ENCODE measurements at regions not wholly inside any gene's neighbourhood (a gene's known extent, or its start where the extent isn't known, plus 50 kb on each side); places are given as distances from the start of the nearest gene placed in this dataset.

DNA sequence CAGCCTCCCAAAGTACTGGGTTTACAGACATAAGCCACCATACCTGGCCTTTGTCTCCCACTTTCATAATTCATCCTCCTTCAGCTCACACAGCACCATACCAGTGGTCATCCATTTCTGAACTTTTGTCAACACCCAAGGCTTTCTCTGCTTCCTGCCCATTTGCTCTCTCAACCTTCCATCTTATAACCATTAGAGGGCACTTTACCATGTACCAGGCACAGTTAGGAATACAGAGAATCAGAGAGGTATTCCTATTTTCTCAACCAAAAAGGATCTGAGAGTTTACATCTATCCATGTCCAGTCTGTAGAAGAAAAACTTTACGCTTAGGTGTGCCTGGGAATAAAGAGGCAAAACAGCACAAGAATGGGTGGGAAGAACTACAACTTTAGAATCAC, 397.6 kb downstream of the BUD13 start:
- Histone ChIP-seq H3K27ac (ENCODE audit: insufficient read depth, low read length) (no peak overlapping the region), H3K4me3 (replicated peaks in 1 of 4; ENCODE audit: control extremely low read depth in 1 of 4, insufficient read depth in 1 of 4, low read depth in 3 of 4, low read length in 4 of 4) (no peak overlapping the region), H2AFZ (ENCODE audit: low read length) (no peak overlapping the region), H3K79me2 (ENCODE audit: control insufficient read depth, insufficient read depth, low read length) (no peaks in the 10 kb centered on the region), H3K9me3 (ENCODE audit: control insufficient read depth, insufficient read depth, low read depth, low read length) (no peaks in the 10 kb centered on the region), H3K36me3 (ENCODE audit: control insufficient read depth, insufficient read depth, low read length) (no peaks in the 10 kb centered on the region), H3K4me2 (ENCODE audit: extremely low read depth, insufficient read depth, low read length) (no peak overlapping the region), H3K4me1 (ENCODE audit: control insufficient read depth, extremely low read depth, insufficient read depth, low read length) (no peaks in the 10 kb centered on the region), H3K27me3 (ENCODE audit: control insufficient read depth, insufficient read depth, low read length) (no peaks in the 10 kb centered on the region), H3K9ac (ENCODE audit: insufficient read depth, low read length) (no peak overlapping the region), H4K20me1 (ENCODE audit: control insufficient read depth, extremely low read depth, insufficient read depth, low read length) (no peaks in the 10 kb centered on the region)
- TF ChIP-seq EZH2 (IDR thresholded peaks at IDR 0.05; ENCODE audit: low read length, missing control alignments): no peak
- TF ChIP-seq, protein P1, sequence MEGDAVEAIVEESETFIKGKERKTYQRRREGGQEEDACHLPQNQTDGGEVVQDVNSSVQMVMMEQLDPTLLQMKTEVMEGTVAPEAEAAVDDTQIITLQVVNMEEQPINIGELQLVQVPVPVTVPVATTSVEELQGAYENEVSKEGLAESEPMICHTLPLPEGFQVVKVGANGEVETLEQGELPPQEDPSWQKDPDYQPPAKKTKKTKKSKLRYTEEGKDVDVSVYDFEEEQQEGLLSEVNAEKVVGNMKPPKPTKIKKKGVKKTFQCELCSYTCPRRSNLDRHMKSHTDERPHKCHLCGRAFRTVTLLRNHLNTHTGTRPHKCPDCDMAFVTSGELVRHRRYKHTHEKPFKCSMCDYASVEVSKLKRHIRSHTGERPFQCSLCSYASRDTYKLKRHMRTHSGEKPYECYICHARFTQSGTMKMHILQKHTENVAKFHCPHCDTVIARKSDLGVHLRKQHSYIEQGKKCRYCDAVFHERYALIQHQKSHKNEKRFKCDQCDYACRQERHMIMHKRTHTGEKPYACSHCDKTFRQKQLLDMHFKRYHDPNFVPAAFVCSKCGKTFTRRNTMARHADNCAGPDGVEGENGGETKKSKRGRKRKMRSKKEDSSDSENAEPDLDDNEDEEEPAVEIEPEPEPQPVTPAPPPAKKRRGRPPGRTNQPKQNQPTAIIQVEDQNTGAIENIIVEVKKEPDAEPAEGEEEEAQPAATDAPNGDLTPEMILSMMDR (conservative IDR thresholded peaks at IDR 0.05 in 1 of 2, IDR thresholded peaks at IDR 0.05 in 1 of 2; ENCODE audit: low read depth in 1 of 2, low read length in 2 of 2): no peak
- DNase-seq (ENCODE audit: low read depth in 2 of 2): no peak

DNA sequence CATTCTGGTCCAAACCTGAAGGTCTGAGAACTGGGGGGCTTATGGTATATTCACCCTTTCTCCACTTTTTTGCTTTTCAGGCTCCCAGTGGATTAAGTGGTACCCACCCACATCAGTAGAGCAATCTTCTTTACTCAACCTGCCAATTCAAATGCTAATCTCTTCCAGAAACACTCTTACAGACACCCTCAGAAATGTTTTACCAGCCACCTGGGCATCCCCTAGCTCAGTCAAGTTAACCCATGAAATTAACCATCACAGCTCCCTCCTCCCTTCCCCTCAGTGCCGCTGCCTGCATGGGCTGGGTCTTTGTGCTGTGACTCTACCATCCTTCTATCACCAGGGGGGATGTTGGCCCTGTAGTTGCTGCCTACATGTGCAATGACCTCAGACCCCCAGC, 398.7 kb downstream of the BUD13 start:
- Histone ChIP-seq H3K4me2 (ENCODE audit: extremely low read depth, insufficient read depth, low read length) (no peak overlapping the region), H3K36me3 (ENCODE audit: control insufficient read depth, insufficient read depth, low read length) (no peaks in the 10 kb centered on the region), H3K4me3 (replicated peaks in 1 of 4; ENCODE audit: control extremely low read depth in 1 of 4, insufficient read depth in 1 of 4, low read depth in 3 of 4, low read length in 4 of 4) (no peak overlapping the region), H3K79me2 (ENCODE audit: control insufficient read depth, insufficient read depth, low read length) (no peaks in the 10 kb centered on the region), H3K4me1 (ENCODE audit: control insufficient read depth, extremely low read depth, insufficient read depth, low read length) (no peaks in the 10 kb centered on the region), H3K27me3 (ENCODE audit: control insufficient read depth, insufficient read depth, low read length) (no peaks in the 10 kb centered on the region), H3K9me3 (ENCODE audit: control insufficient read depth, insufficient read depth, low read depth, low read length) (no peaks in the 10 kb centered on the region), H3K9ac (ENCODE audit: insufficient read depth, low read length) (no peak overlapping the region), H4K20me1 (ENCODE audit: control insufficient read depth, extremely low read depth, insufficient read depth, low read length) (no peaks in the 10 kb centered on the region), H3K27ac (ENCODE audit: insufficient read depth, low read length) (no peak overlapping the region), H2AFZ (ENCODE audit: low read length) (no peak overlapping the region)
- TF ChIP-seq EZH2 (IDR thresholded peaks at IDR 0.05; ENCODE audit: low read length, missing control alignments): no peak
- TF ChIP-seq, protein P1 (conservative IDR thresholded peaks at IDR 0.05 in 1 of 2, IDR thresholded peaks at IDR 0.05 in 1 of 2; ENCODE audit: low read depth in 1 of 2, low read length in 2 of 2): no peak
- no peak for DNase-seq (ENCODE audit: low read depth in 2 of 2)

DNA sequence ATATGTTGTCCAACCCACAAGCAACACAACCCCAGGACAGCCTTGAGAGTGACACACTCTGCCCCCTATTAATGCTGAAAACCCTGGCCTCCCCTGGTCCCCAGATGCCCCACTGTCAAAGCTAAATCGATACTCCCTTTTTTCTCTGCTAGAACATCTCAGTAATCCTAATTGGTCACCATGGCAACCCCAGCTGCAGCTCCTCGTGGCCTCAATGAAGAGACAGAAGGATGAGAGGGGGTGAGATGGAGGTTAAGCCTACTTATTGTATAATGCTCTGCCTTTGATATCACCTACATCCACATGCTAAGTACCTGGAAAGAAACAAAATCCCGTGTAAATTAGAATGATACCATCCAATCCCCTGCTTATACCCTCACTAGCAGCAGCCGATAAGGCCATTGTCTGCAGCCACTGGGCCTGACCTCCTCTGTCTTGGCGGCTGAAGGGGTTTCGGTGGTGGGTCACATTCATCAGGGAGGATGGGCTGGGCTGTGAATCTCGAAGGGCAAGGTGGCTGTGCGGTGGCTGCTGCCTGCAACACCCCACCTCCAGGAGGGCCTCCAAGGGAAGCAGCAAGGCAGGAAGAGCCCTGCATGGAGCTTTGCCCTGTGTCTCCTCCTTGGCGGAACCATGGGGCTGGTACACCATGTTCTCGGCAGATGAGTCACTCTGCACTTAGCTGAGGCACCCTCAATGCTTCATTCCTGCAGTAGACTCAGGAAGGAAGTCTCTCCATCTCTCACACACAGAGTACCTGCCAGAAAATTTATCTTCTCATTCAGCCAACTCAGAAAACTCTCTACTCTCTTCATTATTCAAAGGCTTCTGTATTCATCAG, 399.5 kb downstream of the BUD13 start:
- Histone ChIP-seq H3K27me3 (ENCODE audit: control insufficient read depth, insufficient read depth, low read length) (no peaks in the 10 kb centered on the region), H4K20me1 (ENCODE audit: control insufficient read depth, extremely low read depth, insufficient read depth, low read length) (no peaks in the 10 kb centered on the region), H3K79me2 (ENCODE audit: control insufficient read depth, insufficient read depth, low read length) (no peaks in the 10 kb centered on the region), H3K4me3 (replicated peaks in 1 of 4; ENCODE audit: control extremely low read depth in 1 of 4, insufficient read depth in 1 of 4, low read depth in 3 of 4, low read length in 4 of 4) (no peak overlapping the region), H2AFZ (ENCODE audit: low read length) (no peak overlapping the region), H3K36me3 (ENCODE audit: control insufficient read depth, insufficient read depth, low read length) (no peaks in the 10 kb centered on the region), H3K9me3 (ENCODE audit: control insufficient read depth, insufficient read depth, low read depth, low read length) (no peaks in the 10 kb centered on the region), H3K9ac (ENCODE audit: insufficient read depth, low read length) (no peak overlapping the region), H3K4me1 (ENCODE audit: control insufficient read depth, extremely low read depth, insufficient read depth, low read length) (no peaks in the 10 kb centered on the region), H3K4me2 (ENCODE audit: extremely low read depth, insufficient read depth, low read length) (no peak overlapping the region), H3K27ac (ENCODE audit: insufficient read depth, low read length) (no peak overlapping the region)
- TF ChIP-seq, protein P1 (conservative IDR thresholded peaks at IDR 0.05 in 1 of 2, IDR thresholded peaks at IDR 0.05 in 1 of 2; ENCODE audit: low read depth in 1 of 2, low read length in 2 of 2): no peak
- TF ChIP-seq EZH2 (IDR thresholded peaks at IDR 0.05; ENCODE audit: low read length, missing control alignments): no peak
- DNase-seq (ENCODE audit: low read depth in 2 of 2): no peak
